ENCODE measurements at regions not wholly inside any gene's neighbourhood (a gene's known extent, or its start where the extent isn't known, plus 50 kb on each side); places are given as distances from the start of the nearest gene placed in this dataset.

GRCh38 chr17:70394473-70395232 lies 225.3 kb downstream of the KCNJ2 start:
- H3K4me3 ChIP-seq (ENCODE audit: low read depth, low read length) = no peak overlapping the region
- in situ Hi-C loops (cut with HindIII; ENCODE audit: low sequenced_read_pairs) = no loop called here
- no peak for DNase-seq (ENCODE audit: low read depth)
- TF ChIP-seq CTCF (IDR thresholded peaks at IDR 0.05; ENCODE audit: low read depth, low read length, missing control alignments) = no peak

GRCh38 chr17:70405492-70406220 lies 236.3 kb downstream of the KCNJ2 start:
- in situ Hi-C loops (cut with HindIII; ENCODE audit: low sequenced_read_pairs) = no loop called here
- H3K4me3 ChIP-seq (ENCODE audit: low read depth, low read length) = no peak overlapping the region
- TF ChIP-seq CTCF (IDR thresholded peaks at IDR 0.05; ENCODE audit: low read depth, low read length, missing control alignments) = no peak
- DNase-seq (ENCODE audit: low read depth) = peak; percentile 91

- in situ Hi-C loops (cut with HindIII; ENCODE audit: low sequenced_read_pairs) = no loop called here
- no peak for DNase-seq (ENCODE audit: low read depth)
- H3K4me3 ChIP-seq (ENCODE audit: low read depth, low read length) = no peak overlapping the region
- TF ChIP-seq CTCF (IDR thresholded peaks at IDR 0.05; ENCODE audit: low read depth, low read length, missing control alignments) = no peak
Measured at GRCh38 chr17:70407506-70407905, 238.2 kb downstream of the KCNJ2 start.

GRCh38 chr17:70408768-70409167 lies 239.4 kb downstream of the KCNJ2 start:
- no peak for DNase-seq (ENCODE audit: low read depth)
- H3K4me3 ChIP-seq (ENCODE audit: low read depth, low read length) = no peak overlapping the region
- TF ChIP-seq CTCF (IDR thresholded peaks at IDR 0.05; ENCODE audit: low read depth, low read length, missing control alignments) = no peak
- in situ Hi-C loops (cut with HindIII; ENCODE audit: low sequenced_read_pairs) = no loop called here

- no peak for TF ChIP-seq CTCF (IDR thresholded peaks at IDR 0.05; ENCODE audit: low read depth, low read length, missing control alignments)
- DNase-seq (ENCODE audit: low read depth) = no peak
- no peak overlapping the region for H3K4me3 ChIP-seq (ENCODE audit: low read depth, low read length)
- in situ Hi-C loops (cut with HindIII; ENCODE audit: low sequenced_read_pairs) = no loop called here
Measured at GRCh38 chr17:70414300-70414699, 245.0 kb downstream of the KCNJ2 start.

- H3K4me3 ChIP-seq (ENCODE audit: low read depth, low read length) = no peak overlapping the region
- in situ Hi-C loops (cut with HindIII; ENCODE audit: low sequenced_read_pairs) = no loop called here
- DNase-seq (ENCODE audit: low read depth) = no peak
- TF ChIP-seq CTCF (IDR thresholded peaks at IDR 0.05; ENCODE audit: low read depth, low read length, missing control alignments) = no peak
Measured at GRCh38 chr17:70420861-70421445, 251.6 kb downstream of the KCNJ2 start.

Measured in astrocyte of the cerebellum (primary cell).